Activated T-cell treated with anti-CD3 and anti-CD28 coated beads, Interleukin-2, amount 50 U/mL, for 4 hours (primary cell): ENCODE measurements at regions not wholly inside any gene's neighbourhood (a gene's known extent, or its start where the extent isn't known, plus 50 kb on each side); places are given as distances from the start of the nearest gene placed in this dataset.

ENCODE experiments used
- ATAC-seq, 2 donors: fragments of 200-7000 bp; cut with Tn5 transposase; one replicate each; pipeline ENCODE4 v1.10.0; 2021
- DNase-seq: peaks from one replicate; pipeline ENCODE4 v3.0.0-alpha.2; 2020
- H3K27me3 Mint-ChIP-seq: one replicate; pipeline ENCODE4 v1.8.0; 2021; ENCODE audit warnings: low read depth, mixed read lengths
- H3K36me3 Mint-ChIP-seq: one replicate; pipeline ENCODE4 v1.8.0; 2022; ENCODE audit warnings: mixed read lengths; ENCODE audit not compliant: insufficient read depth
- H3K4me1 Mint-ChIP-seq: one replicate; pipeline ENCODE4 v1.8.0; 2021; ENCODE audit warnings: low read depth, mixed read lengths
- H3K4me3 Mint-ChIP-seq: one replicate; pipeline ENCODE4 v1.8.0; 2021; ENCODE audit warnings: mild to moderate bottlenecking, moderate library complexity, mixed read lengths
- H3K9me3 Mint-ChIP-seq: one replicate; pipeline ENCODE4 v1.8.0; 2021; ENCODE audit warnings: mixed read lengths

- Mint-ChIP-seq H3K4me1 (no peaks in the 10 kb centered on the region), H3K9me3 (peaks cover 7% of the 10 kb centered on the region), H3K4me3 (no peak overlapping the region), H3K27me3 (no peaks in the 10 kb centered on the region), H3K36me3 (no peaks in the 10 kb centered on the region)
- no peak for ATAC-seq
- DNase-seq = no peak
Measured at GRCh38 chr14:87065366-87065765, 927.6 kb downstream of the GALC start.

DNA sequence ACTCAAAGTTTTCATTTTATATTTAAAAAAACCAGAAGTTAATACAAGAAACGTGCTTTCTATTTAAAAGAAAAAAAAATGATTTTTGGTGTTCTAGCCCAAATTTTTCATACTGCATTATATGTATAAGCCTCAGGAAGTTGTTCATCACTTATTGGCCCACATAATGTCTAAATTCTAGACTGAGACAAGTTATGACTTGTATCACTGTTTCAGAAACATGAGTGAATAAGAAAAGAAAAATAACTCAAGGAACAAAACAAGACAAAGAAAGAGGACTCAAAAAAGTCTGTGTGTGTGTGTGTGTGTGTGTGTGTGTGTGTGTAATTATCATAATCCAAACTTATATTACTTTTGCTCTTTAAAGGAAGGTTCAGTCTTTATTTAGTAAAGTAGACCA, 929.8 kb downstream of the GALC start:
- Mint-ChIP-seq H3K9me3 (peaks cover 7% of the 10 kb centered on the region), H3K4me1 (no peaks in the 10 kb centered on the region), H3K27me3 (no peaks in the 10 kb centered on the region), H3K36me3 (no peaks in the 10 kb centered on the region), H3K4me3 (no peak overlapping the region)
- ATAC-seq (no peak), DNase-seq (no peak)

DNA sequence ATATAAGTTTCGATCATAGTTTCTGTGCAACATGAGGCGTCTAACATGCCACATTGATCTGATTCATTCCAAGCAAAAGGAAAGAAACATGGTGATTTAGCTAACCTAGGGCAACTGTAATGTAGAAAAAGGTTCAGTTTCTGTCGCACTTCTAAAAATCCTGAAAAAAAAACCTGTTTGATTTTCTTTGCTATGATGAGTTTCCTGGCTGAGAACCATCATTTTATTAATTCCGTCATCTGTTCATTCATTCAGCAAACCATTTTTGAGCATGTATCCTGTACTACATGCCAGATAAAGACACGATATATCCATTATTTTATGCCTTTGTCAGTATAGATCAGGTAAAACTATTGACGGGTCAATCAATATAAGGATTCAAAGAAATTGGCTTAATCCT, 932.6 kb downstream of the GALC start:
- no peak overlapping the region for H3K4me3 Mint-ChIP-seq
- no peaks in the 10 kb centered on the region for H3K27me3 Mint-ChIP-seq
- no peaks in the 10 kb centered on the region for H3K36me3 Mint-ChIP-seq
- no peaks in the 10 kb centered on the region for H3K4me1 Mint-ChIP-seq
- peaks cover 7% of the 10 kb centered on the region for H3K9me3 Mint-ChIP-seq
- DNase-seq (no peak), ATAC-seq (no peak)

- no peaks in the 10 kb centered on the region for H3K36me3 Mint-ChIP-seq
- H3K9me3 Mint-ChIP-seq = peaks cover 6% of the 10 kb centered on the region
- DNase-seq (no peak), ATAC-seq (no peak)
- H3K4me1 Mint-ChIP-seq = no peaks in the 10 kb centered on the region
- no peaks in the 10 kb centered on the region for H3K27me3 Mint-ChIP-seq
- no peak overlapping the region for H3K4me3 Mint-ChIP-seq
Measured at GRCh38 chr14:87059060-87059839, 933.7 kb downstream of the GALC start.

- no peak for ATAC-seq
- no peak for DNase-seq
- Mint-ChIP-seq H3K4me3 (no peak overlapping the region), H3K27me3 (no peaks in the 10 kb centered on the region), H3K36me3 (no peaks in the 10 kb centered on the region), H3K9me3 (no peaks in the 10 kb centered on the region), H3K4me1 (no peaks in the 10 kb centered on the region)
Measured at GRCh38 chr14:87055007-87055406, 938.0 kb downstream of the GALC start.

GRCh38 chr14:87052646-87053225, 940.2 kb downstream of the GALC start:
- Mint-ChIP-seq H3K4me3 (no peak overlapping the region), H3K36me3 (no peaks in the 10 kb centered on the region), H3K27me3 (no peaks in the 10 kb centered on the region), H3K4me1 (no peaks in the 10 kb centered on the region), H3K9me3 (no peaks in the 10 kb centered on the region)
- DNase-seq (no peak), ATAC-seq (no peak)

- no peak for ATAC-seq
- Mint-ChIP-seq H3K9me3 (no peaks in the 10 kb centered on the region), H3K4me3 (no peak overlapping the region), H3K36me3 (no peaks in the 10 kb centered on the region), H3K4me1 (no peaks in the 10 kb centered on the region), H3K27me3 (no peaks in the 10 kb centered on the region)
- no peak for DNase-seq
Measured at GRCh38 chr14:87050421-87050820, 942.6 kb downstream of the GALC start.

DNA sequence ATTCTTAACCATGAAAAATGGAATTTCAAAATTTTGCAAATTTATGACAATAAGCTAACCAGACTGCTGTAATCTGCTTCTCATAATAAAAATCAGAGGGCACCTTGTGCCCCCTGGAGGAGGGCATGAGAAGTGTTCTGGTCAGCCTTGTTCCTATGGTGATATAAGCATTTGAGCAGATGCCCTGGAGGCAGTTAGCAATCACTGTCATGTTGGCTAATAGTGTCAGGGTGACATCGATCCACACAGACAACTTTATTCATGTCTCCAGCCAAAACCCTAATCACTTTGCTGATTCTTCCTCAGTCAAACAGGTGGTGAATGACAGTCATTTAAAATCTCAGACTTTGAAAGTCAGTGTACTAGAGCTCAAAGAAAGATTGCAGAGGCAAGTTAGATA, 943.0 kb downstream of the GALC start:
- Mint-ChIP-seq H3K4me3 (no peak overlapping the region), H3K4me1 (no peaks in the 10 kb centered on the region), H3K27me3 (no peaks in the 10 kb centered on the region), H3K9me3 (no peaks in the 10 kb centered on the region), H3K36me3 (no peaks in the 10 kb centered on the region)
- DNase-seq (no peak), ATAC-seq (no peak)

GRCh38 chr14:87046960-87047359, 946.0 kb downstream of the GALC start:
- no peak overlapping the region for H3K4me3 Mint-ChIP-seq
- no peak for DNase-seq
- H3K27me3 Mint-ChIP-seq = no peaks in the 10 kb centered on the region
- ATAC-seq = no peak
- H3K36me3 Mint-ChIP-seq = no peaks in the 10 kb centered on the region
- H3K9me3 Mint-ChIP-seq = peaks cover 5% of the 10 kb centered on the region
- no peaks in the 10 kb centered on the region for H3K4me1 Mint-ChIP-seq

DNA sequence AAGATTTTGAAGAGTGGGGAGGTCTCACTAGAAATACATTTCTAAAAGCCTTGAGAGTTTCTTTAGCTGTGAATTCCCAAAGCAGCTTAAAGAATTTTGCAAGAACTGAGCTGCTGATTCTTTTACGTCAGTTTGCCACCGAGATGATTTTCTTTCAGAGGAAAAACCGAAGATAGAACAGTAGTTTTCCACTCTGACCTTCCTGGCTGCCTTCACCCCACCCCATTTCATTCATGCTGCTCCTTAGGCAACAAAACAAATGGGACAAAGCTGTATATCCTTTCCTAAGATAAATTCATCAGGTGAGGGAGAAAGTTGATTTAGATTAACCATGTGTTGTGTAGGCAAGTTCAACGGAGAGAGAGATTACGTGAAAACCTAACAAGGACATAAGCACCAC, 947.0 kb downstream of the GALC start:
- no peaks in the 10 kb centered on the region for H3K27me3 Mint-ChIP-seq
- H3K36me3 Mint-ChIP-seq = no peaks in the 10 kb centered on the region
- no peaks in the 10 kb centered on the region for H3K4me1 Mint-ChIP-seq
- no peak for DNase-seq
- no peak overlapping the region for H3K4me3 Mint-ChIP-seq
- peaks cover 5% of the 10 kb centered on the region for H3K9me3 Mint-ChIP-seq
- no peak for ATAC-seq

GRCh38 chr14:87045246-87045645, 947.7 kb downstream of the GALC start:
- Mint-ChIP-seq H3K4me1 (no peaks in the 10 kb centered on the region), H3K9me3 (peaks cover 5% of the 10 kb centered on the region), H3K36me3 (no peaks in the 10 kb centered on the region), H3K4me3 (no peak overlapping the region), H3K27me3 (no peaks in the 10 kb centered on the region)
- no peak for ATAC-seq
- no peak for DNase-seq

DNA sequence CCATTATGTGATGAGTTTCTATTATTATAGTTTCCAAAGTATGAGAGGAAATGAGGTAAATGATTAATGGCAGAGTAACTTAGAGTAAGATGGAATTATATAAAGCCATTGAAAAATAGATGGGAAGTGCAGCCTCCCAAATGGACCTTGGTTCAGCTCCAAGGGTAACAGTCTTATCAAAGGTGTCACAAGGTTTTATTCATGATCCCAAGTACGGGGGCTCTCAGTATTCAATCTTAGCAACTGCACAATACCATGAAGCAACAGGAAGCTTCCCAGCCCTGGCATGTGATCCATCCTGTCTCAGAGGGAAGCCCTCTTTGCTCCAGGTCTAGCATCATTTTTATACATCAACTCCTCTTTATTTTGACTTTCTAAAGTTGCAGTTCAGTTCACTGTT, 948.2 kb downstream of the GALC start:
- ATAC-seq = no peak
- DNase-seq = no peak
- Mint-ChIP-seq H3K4me1 (no peaks in the 10 kb centered on the region), H3K36me3 (no peaks in the 10 kb centered on the region), H3K9me3 (peaks cover 8% of the 10 kb centered on the region), H3K4me3 (no peak overlapping the region), H3K27me3 (no peaks in the 10 kb centered on the region)

DNA sequence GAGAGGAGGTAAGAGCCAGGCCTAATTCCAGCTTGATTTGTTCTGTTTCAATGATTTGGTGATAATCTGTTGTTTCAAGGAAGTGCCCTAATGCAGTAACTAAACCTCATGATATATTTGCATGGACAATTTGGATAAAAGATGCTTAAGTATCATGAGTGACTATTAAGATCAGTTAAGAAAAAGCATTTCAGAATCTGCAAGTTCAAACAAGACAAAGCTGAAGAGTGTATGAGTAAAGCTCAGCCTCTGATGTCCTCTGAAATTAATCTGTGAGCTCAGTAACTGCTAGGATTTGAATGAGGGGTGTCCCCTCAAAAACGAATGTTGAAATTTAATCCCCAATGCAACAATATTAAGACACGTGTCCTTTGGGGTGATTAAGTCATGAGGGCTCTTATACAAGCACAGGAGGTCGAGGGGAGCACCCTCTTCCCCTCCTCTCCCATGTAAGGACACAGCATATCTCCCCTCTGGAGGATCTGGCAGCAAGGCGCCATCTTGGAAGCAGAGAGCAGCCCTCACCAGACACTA, 949.2 kb downstream of the GALC start:
- Mint-ChIP-seq H3K4me3 (no peak overlapping the region), H3K4me1 (no peaks in the 10 kb centered on the region), H3K9me3 (peaks cover 8% of the 10 kb centered on the region), H3K27me3 (no peaks in the 10 kb centered on the region), H3K36me3 (no peaks in the 10 kb centered on the region)
- DNase-seq (no peak), ATAC-seq (no peak)

DNA sequence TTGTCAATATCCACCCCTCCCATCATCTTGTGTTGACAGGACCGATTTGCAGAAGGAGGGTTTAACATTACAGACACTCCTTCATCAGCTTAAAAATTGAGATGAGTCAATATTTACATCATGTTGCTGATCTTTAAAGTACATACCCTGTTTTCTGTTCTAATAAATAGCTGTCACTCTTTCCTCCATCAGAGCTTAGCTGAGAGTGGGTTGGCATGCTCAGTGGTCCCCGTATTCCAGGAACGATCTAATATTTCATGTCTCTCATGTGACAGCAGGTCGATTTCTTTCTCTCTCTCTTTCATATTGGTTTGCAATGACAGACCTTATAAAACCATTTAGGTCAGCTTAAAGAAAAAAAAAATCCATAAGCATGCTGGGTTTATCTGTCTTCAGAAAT, 950.6 kb downstream of the GALC start:
- Mint-ChIP-seq H3K36me3 (no peaks in the 10 kb centered on the region), H3K27me3 (no peaks in the 10 kb centered on the region), H3K4me1 (no peaks in the 10 kb centered on the region), H3K9me3 (peaks cover 8% of the 10 kb centered on the region), H3K4me3 (no peak overlapping the region)
- DNase-seq (no peak), ATAC-seq (no peak)

DNA sequence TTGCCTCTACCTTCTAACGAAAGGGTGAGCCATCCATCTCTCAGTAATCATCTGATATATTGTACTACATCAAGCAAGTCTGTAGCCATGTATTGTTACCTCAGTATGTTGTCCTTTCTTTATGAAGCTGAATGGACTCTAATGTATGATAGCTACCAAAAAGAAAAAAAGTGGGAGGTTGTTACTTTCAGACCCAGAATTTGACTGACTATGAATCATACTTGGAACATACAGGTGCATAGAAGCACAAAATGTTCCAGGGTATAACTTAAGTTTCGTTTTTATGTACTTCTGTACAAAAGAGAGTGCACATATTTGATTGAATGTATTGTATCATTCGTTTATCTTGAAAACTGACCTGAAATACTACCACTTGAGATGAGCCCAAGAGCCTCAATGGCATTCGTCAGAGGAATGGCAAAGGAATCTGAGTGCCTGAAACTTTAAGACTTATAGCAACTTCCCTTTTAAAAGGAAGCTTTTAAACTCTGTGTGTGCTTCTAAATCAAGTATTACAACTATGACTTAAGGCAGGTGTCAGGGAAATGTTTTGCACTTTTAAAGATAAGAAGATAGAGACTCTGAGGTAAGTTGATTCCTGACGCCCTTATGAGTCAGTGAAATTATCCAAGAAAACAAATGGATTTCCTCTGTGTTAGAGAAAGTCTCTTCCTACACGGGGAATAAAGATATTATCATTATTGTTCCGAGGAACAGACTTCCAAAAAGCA, 951.5 kb downstream of the GALC start:
- H3K4me1 Mint-ChIP-seq = no peaks in the 10 kb centered on the region
- peaks cover 8% of the 10 kb centered on the region for H3K9me3 Mint-ChIP-seq
- no peaks in the 10 kb centered on the region for H3K36me3 Mint-ChIP-seq
- H3K4me3 Mint-ChIP-seq = no peak overlapping the region
- no peak for ATAC-seq
- no peak for DNase-seq
- H3K27me3 Mint-ChIP-seq = no peaks in the 10 kb centered on the region
